ENCODE measurements at regions not wholly inside any gene's neighbourhood (a gene's known extent, or its start where the extent isn't known, plus 50 kb on each side); places are given as distances from the start of the nearest gene placed in this dataset.
"Not testable (repeated sequence)": the region's sequence is repeated elsewhere in the genome, so short reads cannot be mapped to it uniquely, and the experiment has no call there.

DNA sequence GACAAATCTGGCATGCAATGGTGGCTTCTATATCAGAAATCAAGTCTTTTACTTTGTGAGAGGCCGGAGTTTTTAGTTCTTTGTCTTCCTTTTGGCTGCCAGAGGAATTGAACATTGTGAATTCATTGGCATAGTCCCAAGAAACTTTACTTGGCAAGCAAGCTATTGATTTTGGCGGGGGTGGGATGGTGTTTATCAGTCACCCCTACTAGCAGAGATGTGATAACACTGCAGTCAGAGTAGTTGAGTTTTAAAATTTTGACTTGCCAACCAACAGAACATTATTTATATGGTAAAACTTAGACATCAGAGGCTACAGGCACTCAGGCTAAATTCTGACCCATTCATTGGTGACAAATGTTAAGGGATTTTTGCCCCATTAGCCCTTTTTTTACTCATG is 129.7 kb downstream of the FAM72C start:
- not testable (repeated sequence) for H3K9me3 ChIP-seq (ENCODE audit: severe bottlenecking); H3K4me1 ChIP-seq (ENCODE audit: insufficient read depth, poor library complexity, severe bottlenecking); DNase-seq (ENCODE audit: low spot score); H3K36me3 ChIP-seq (ENCODE audit: low read depth); ATAC-seq (ENCODE audit: low read depth); H3K4me3 ChIP-seq (ENCODE audit: severe bottlenecking); H3K27ac ChIP-seq (ENCODE audit: poor library complexity, severe bottlenecking)
- H3K27me3 ChIP-seq (ENCODE audit: insufficient read depth, poor library complexity, severe bottlenecking): peaks cover 18% of the 10 kb centered on the region

DNA sequence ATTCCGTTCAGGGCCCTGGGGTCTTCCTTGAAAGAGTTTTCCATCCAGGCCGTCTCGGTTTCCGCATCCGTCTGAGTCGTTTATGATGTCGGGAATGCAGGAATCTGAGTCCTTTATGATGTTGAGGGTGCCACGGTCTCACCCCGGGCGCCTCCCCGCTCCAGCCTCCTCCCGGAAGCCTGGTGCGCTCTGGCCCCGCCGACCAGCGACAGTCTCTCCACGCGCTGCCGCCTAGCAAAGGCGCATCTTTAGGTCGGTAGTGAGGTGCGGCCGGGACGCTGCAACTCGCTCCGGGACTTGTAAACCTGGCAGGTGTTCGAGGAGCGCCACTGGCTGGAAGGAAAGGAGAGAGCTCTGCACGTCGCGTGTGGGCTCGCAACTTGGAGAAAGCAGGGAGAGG is 132.6 kb downstream of the FAM72C start:
- not testable (repeated sequence) for H3K4me3 ChIP-seq (ENCODE audit: severe bottlenecking); H3K36me3 ChIP-seq (ENCODE audit: low read depth)
- peak; percentile 19; the same call in 1 of the 3 replicates for ATAC-seq (ENCODE audit: low read depth)

DNA sequence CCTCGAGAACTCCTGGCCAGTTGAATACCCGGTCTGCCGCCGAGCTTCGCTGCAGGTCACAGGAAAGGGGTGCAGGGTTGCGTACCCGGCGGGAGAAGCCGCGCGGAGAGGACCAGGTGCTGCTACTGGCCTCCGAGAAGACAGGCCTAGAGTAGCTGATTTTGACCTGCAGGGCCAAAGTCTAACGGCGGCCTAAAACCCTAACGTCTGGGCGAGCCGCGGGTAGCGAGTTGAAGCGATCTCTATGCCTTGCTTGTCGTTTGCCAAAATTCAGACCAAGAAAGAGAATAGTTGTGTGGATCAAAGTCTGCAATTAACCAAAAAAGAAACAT is 133.2 kb downstream of the FAM72C start:
- not testable (repeated sequence) for ATAC-seq (ENCODE audit: low read depth); H3K4me1 ChIP-seq (ENCODE audit: insufficient read depth, poor library complexity, severe bottlenecking); H3K36me3 ChIP-seq (ENCODE audit: low read depth); DNase-seq (ENCODE audit: low spot score); H3K4me3 ChIP-seq (ENCODE audit: severe bottlenecking); H3K27ac ChIP-seq (ENCODE audit: poor library complexity, severe bottlenecking); H3K9me3 ChIP-seq (ENCODE audit: severe bottlenecking)
- peaks cover 22% of the 10 kb centered on the region for H3K27me3 ChIP-seq (ENCODE audit: insufficient read depth, poor library complexity, severe bottlenecking)

More for the DNA sequence above, 132.6 kb downstream of the FAM72C start:
- H3K9me3 ChIP-seq (ENCODE audit: severe bottlenecking); DNase-seq (ENCODE audit: low spot score); H3K27ac ChIP-seq (ENCODE audit: poor library complexity, severe bottlenecking); H3K4me1 ChIP-seq (ENCODE audit: insufficient read depth, poor library complexity, severe bottlenecking): not testable (repeated sequence)
- peaks cover 22% of the 10 kb centered on the region for H3K27me3 ChIP-seq (ENCODE audit: insufficient read depth, poor library complexity, severe bottlenecking)

DNA sequence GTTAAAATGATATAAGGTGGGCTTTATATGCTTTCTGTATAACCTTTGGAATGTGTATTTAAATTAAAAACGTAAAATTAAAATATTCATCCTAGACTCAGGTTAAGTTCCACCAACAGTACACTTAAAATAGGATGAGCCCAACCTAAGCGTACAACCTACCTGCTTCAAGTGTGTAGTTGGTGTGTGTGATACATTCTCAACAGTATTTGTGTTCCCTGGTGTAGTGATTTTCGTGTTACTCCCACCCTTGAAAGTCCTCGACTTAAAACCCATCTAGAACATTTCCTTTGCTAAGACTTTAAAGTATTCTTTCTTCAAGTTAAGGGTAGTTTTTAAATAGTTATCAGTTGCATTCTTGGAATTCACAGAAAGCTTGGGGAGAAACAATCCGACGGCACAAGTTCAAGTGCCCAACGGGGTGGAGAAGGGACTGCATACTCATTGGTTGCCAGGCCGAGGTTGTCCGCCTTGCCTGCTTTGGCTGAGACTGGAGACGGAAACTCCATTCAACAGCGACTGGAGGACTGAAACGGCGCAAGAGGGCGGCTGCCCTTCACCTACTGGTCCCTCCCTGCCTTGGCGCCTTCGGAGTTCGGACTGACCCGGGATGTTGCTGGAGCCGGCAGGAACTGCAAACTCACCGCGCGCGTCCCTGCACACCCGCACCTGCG is 133.7 kb downstream of the FAM72C start:
- H3K4me1 ChIP-seq (ENCODE audit: insufficient read depth, poor library complexity, severe bottlenecking); H3K4me3 ChIP-seq (ENCODE audit: severe bottlenecking); H3K9me3 ChIP-seq (ENCODE audit: severe bottlenecking); DNase-seq (ENCODE audit: low spot score); ATAC-seq (ENCODE audit: low read depth); H3K36me3 ChIP-seq (ENCODE audit: low read depth); H3K27ac ChIP-seq (ENCODE audit: poor library complexity, severe bottlenecking): not testable (repeated sequence)
- peaks cover 22% of the 10 kb centered on the region for H3K27me3 ChIP-seq (ENCODE audit: insufficient read depth, poor library complexity, severe bottlenecking)

DNA sequence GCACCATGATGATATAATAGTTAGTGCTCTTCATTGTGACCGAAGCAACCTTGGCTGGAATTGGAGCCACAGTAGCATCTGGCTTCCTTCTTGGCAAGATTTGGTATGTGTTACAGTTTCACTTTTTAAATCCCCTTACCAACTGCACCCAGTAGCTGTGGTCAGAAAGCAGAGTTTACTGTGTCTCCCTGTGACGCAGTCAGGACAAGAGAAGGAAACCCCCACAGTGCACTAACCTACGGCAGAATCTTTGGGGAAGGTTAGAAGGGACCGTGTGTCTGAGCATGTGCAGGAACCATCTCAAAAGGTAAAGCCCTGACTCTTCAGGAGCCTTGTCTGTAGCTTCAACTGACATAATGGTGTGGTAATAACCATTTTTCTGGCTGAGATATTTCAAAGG is 138.4 kb downstream of the FAM72C start:
- H3K27me3 ChIP-seq (ENCODE audit: insufficient read depth, poor library complexity, severe bottlenecking): peaks cover 19% of the 10 kb centered on the region
- not testable (repeated sequence) for ATAC-seq (ENCODE audit: low read depth); H3K9me3 ChIP-seq (ENCODE audit: severe bottlenecking); H3K4me3 ChIP-seq (ENCODE audit: severe bottlenecking); H3K27ac ChIP-seq (ENCODE audit: poor library complexity, severe bottlenecking); H3K4me1 ChIP-seq (ENCODE audit: insufficient read depth, poor library complexity, severe bottlenecking); DNase-seq (ENCODE audit: low spot score); H3K36me3 ChIP-seq (ENCODE audit: low read depth)

DNA sequence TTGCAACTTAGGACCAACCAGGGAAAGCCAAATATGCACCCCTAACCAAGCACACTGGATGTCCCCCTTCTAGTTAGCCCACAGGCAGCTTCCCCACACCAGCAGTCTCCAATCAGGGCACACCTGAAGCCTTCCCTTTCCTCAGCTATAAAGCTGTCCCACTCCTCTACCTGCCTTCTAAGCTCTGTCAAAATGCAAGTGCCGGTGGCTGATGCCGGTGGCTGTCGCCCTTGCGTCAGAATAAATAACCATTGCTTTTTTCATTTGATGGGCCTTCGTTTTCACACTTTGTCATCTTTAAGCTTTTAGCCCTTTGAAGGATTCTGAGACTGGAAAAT is 139.4 kb downstream of the FAM72C start:
- H3K9me3 ChIP-seq (ENCODE audit: severe bottlenecking); ATAC-seq (ENCODE audit: low read depth); H3K4me3 ChIP-seq (ENCODE audit: severe bottlenecking); H3K27me3 ChIP-seq (ENCODE audit: insufficient read depth, poor library complexity, severe bottlenecking); DNase-seq (ENCODE audit: low spot score); H3K36me3 ChIP-seq (ENCODE audit: low read depth); H3K4me1 ChIP-seq (ENCODE audit: insufficient read depth, poor library complexity, severe bottlenecking); H3K27ac ChIP-seq (ENCODE audit: poor library complexity, severe bottlenecking): not testable (repeated sequence)

DNA sequence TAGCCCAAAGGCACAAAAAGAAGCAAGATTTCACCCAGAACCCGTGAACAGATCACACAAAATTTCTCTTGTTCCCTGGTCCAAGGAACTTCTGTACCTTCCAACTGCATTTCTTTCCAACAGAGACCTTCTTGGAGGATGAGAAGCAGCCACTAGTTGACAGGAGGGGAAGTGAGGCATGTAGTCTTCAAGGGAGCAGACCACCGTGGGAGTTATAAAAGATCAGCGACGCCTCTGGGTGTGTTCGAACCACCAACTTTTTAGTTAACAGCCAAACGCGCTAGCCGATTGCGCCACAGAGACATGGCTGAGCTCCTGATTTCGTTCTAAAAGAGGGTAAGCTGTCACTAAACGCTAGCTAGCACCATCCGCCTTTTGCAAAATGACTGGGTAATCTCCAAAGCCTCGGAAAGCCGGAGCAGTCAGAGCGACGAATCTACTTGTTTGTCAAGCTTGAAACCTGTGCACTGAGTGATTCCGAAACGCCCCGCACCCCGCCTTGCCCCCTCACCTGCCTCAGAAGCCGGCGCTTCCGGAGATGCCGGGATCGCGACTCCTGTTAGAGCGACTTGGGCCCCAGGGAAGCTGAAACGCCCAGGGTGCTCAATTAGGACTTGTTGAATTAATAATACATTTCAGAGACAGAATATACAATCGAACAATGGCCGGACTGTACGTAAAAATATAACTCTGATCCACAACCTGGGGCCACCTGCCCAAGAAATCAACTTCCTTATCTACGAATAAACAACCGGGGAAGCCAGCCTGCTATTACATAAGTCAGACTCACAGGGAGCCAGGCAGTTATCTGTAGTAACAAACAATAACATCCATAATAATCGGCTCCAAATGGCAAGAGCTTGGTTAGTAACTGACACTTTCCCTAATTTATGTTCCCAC is 140.1 kb downstream of the FAM72C start:
- H3K4me1 ChIP-seq (ENCODE audit: insufficient read depth, poor library complexity, severe bottlenecking); ATAC-seq (ENCODE audit: low read depth); H3K27ac ChIP-seq (ENCODE audit: poor library complexity, severe bottlenecking); H3K27me3 ChIP-seq (ENCODE audit: insufficient read depth, poor library complexity, severe bottlenecking); H3K4me3 ChIP-seq (ENCODE audit: severe bottlenecking); DNase-seq (ENCODE audit: low spot score); H3K9me3 ChIP-seq (ENCODE audit: severe bottlenecking); H3K36me3 ChIP-seq (ENCODE audit: low read depth): not testable (repeated sequence)

DNA sequence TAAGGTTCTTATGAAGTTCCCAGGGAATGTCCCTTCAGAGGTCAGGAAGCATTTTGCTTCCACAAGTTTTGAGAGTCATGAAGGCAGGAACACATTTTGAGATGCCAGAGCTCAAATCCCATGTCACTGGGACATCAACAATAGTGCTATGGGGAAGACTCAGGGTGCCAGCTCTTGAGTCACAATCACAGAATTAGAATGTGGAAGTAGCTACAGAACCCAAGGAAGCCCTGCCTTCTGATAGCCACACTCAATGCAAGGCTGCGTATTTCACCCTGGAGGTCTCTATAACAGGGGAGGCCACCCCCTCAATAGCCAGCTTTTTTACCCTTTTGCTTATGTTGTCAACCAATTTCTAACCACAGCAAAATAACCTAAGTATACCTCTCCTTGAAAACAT is 145.6 kb downstream of the FAM72C start:
- not testable (repeated sequence) for H3K27me3 ChIP-seq (ENCODE audit: insufficient read depth, poor library complexity, severe bottlenecking); H3K4me1 ChIP-seq (ENCODE audit: insufficient read depth, poor library complexity, severe bottlenecking); H3K4me3 ChIP-seq (ENCODE audit: severe bottlenecking); DNase-seq (ENCODE audit: low spot score); H3K36me3 ChIP-seq (ENCODE audit: low read depth); H3K27ac ChIP-seq (ENCODE audit: poor library complexity, severe bottlenecking); H3K9me3 ChIP-seq (ENCODE audit: severe bottlenecking); ATAC-seq (ENCODE audit: low read depth)

DNA sequence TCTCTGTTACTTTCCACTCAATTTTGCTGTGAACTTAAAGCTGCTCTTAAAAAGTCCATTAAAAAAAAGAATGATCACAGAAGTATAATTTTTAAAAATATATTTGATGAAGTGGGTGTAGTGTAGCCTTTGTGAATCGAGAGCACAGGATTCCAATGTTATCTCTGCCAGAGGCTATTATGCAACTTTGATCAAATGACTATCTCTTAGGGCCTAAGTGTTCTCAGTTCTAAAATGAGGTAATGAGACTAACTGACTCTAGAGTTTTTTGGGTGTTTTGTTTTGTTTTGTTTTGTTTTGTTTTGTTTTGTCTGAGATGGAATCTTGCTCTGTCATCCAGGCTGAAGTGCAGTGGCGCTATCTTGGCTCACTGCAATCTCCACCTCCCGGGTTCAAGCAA is 147.5 kb downstream of the FAM72C start:
- H3K36me3 ChIP-seq (ENCODE audit: low read depth); H3K27ac ChIP-seq (ENCODE audit: poor library complexity, severe bottlenecking); H3K9me3 ChIP-seq (ENCODE audit: severe bottlenecking); H3K27me3 ChIP-seq (ENCODE audit: insufficient read depth, poor library complexity, severe bottlenecking); H3K4me3 ChIP-seq (ENCODE audit: severe bottlenecking); ATAC-seq (ENCODE audit: low read depth); H3K4me1 ChIP-seq (ENCODE audit: insufficient read depth, poor library complexity, severe bottlenecking); DNase-seq (ENCODE audit: low spot score): not testable (repeated sequence)

DNA sequence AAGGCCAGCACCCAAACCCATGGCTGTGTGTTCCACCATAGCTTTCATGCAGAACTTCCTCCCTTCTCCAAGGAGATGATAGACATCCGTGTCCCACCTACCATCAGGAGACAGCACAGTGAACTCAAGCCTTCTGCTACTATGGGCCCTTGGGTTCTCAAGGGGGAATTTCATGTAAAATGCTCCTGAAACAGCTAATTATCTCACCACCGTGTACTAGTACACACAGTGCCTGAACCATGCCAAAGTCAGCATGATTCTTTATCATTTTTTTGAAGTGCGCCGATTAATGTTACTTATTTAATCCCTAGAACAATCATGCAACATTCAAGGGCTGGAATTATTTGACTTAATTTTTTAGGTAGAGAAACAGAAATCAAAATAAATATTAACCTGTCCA is 151.7 kb downstream of the FAM72C start:
- not testable (repeated sequence) for H3K9me3 ChIP-seq (ENCODE audit: severe bottlenecking); ATAC-seq (ENCODE audit: low read depth); DNase-seq (ENCODE audit: low spot score)

DNA sequence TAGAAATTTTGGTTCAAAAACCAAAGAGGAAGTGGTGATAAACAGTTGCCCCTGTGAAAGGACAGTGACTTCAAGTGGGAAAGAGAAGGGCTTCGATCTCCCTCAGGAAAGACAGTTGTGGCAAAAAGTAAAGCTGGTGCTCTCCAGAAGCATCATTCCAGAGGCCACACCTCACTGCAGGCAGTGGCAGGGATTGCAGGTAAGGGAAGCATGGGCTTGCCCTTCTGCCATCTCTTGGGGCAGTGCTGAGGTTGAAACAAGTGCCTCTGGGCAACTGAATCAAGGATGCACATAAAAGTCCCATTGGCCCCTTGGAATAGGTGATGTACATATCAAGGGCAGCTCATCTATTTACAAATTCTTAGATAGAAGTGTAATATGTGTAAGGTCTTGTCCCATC is 155.4 kb downstream of the FAM72C start:
- ATAC-seq (ENCODE audit: low read depth): 0 out of 3 replicates have a peak, but pooled peaks have one; percentile 55
- H3K4me3 ChIP-seq (ENCODE audit: severe bottlenecking); H3K4me1 ChIP-seq (ENCODE audit: insufficient read depth, poor library complexity, severe bottlenecking); H3K9me3 ChIP-seq (ENCODE audit: severe bottlenecking); H3K36me3 ChIP-seq (ENCODE audit: low read depth); H3K27me3 ChIP-seq (ENCODE audit: insufficient read depth, poor library complexity, severe bottlenecking); DNase-seq (ENCODE audit: low spot score); H3K27ac ChIP-seq (ENCODE audit: poor library complexity, severe bottlenecking): not testable (repeated sequence)

More for the DNA sequence above, 151.7 kb downstream of the FAM72C start:
- not testable (repeated sequence) for H3K4me3 ChIP-seq (ENCODE audit: severe bottlenecking); H3K36me3 ChIP-seq (ENCODE audit: low read depth); H3K27me3 ChIP-seq (ENCODE audit: insufficient read depth, poor library complexity, severe bottlenecking); H3K4me1 ChIP-seq (ENCODE audit: insufficient read depth, poor library complexity, severe bottlenecking); H3K27ac ChIP-seq (ENCODE audit: poor library complexity, severe bottlenecking)

Measured in RWPE2 (cell line).